Osteoblast (primary cell): ENCODE measurements at regions not wholly inside any gene's neighbourhood (a gene's known extent, or its start where the extent isn't known, plus 50 kb on each side); places are given as distances from the start of the nearest gene placed in this dataset.
"Not testable (repeated sequence)": the region's sequence is repeated elsewhere in the genome, so short reads cannot be mapped to it uniquely, and the experiment has no call there.

Experiments used
- DNase-seq: peaks from one replicate; pipeline ENCODE4 v3.0.0; 2011; ENCODE audit warnings: low spot score, mixed read lengths; ENCODE audit not compliant: insufficient read length; ENCODE audit errors: missing footprints
- H2AFZ ChIP-seq: 2 replicates; pipeline ENCODE4 v1.6.0; 2011; ENCODE audit warnings: mild to moderate bottlenecking, low read length
- H3K27ac ChIP-seq: 2 replicates; pipeline ENCODE4 v1.5.1; 2011; ENCODE audit warnings: mild to moderate bottlenecking, low read depth, low read length, moderate library complexity
- H3K27me3 ChIP-seq: 2 replicates; pipeline ENCODE4 v1.6.0; 2012; ENCODE audit warnings: mild to moderate bottlenecking, control low read depth, inconsistent platforms, low read length, moderate library complexity; ENCODE audit not compliant: insufficient read depth
- H3K36me3 ChIP-seq: 2 replicates; pipeline ENCODE4 v1.5.1; 2011; ENCODE audit warnings: mild to moderate bottlenecking, low read length, control low read depth, moderate library complexity; ENCODE audit not compliant: insufficient read depth
- H3K4me1 ChIP-seq: 2 replicates; pipeline ENCODE4 v1.5.1; 2011; ENCODE audit warnings: mild to moderate bottlenecking, low read length, control low read depth, moderate library complexity; ENCODE audit not compliant: insufficient read depth
- H3K4me2 ChIP-seq: 2 replicates; pipeline ENCODE4 v1.6.0; 2011; ENCODE audit warnings: mild to moderate bottlenecking, low read length; ENCODE audit not compliant: insufficient read depth
- H3K4me3 ChIP-seq: fragments of 200-600 bp; sonication (generic); 3 replicates; pipeline ENCODE4 v1.5.1; 2012; ENCODE audit warnings: mild to moderate bottlenecking, low read length, inconsistent platforms; ENCODE audit not compliant: insufficient read depth
- H3K79me2 ChIP-seq: 2 replicates; pipeline ENCODE4 v1.6.0; 2012; ENCODE audit warnings: mild to moderate bottlenecking, low read length, control low read depth, inconsistent platforms; ENCODE audit not compliant: insufficient read depth
- H3K9me3 ChIP-seq: 2 replicates; pipeline ENCODE4 v1.5.1; 2011; ENCODE audit warnings: low read depth, low read length, control low read depth
- H4K20me1 ChIP-seq: 2 replicates; pipeline ENCODE4 v1.6.0; 2012; ENCODE audit warnings: mild to moderate bottlenecking, low read length, control low read depth; ENCODE audit not compliant: insufficient read depth
- CTCF ChIP-seq: IDR thresholded peaks from 2 replicates; pipeline ENCODE4 v1.5.1; 2011; ENCODE audit warnings: mild to moderate bottlenecking, low read depth, low read length, moderate library complexity; ENCODE audit errors: extremely low read depth

- TF ChIP-seq CTCF = peak; percentile 64
Observed at GRCh38 chr13:76667551-76667950, 218.7 kb downstream of the KCTD12 start.

GRCh38 chr13:76663592-76664335 is 222.4 kb downstream of the KCTD12 start:
- Histone ChIP-seq H2AFZ (no peak overlapping the region), H3K27me3 (no peaks in the 10 kb centered on the region), H3K4me2 (no peak overlapping the region), H3K27ac (no peak overlapping the region), H3K36me3 (no peaks in the 10 kb centered on the region), H3K9me3 (no peaks in the 10 kb centered on the region), H3K4me3 (no peak overlapping the region), H3K79me2 (no peaks in the 10 kb centered on the region), H3K4me1 (no peaks in the 10 kb centered on the region), H4K20me1 (no peaks in the 10 kb centered on the region)
- TF ChIP-seq CTCF = no peak
- DNase-seq = peak; percentile 48

More at GRCh38 chr13:76667551-76667950, 218.7 kb downstream of the KCTD12 start:
- H3K4me1 ChIP-seq = no peaks in the 10 kb centered on the region
- no peak for DNase-seq
- H3K4me2 ChIP-seq = no peak overlapping the region
- no peak overlapping the region for H2AFZ ChIP-seq
- H3K36me3 ChIP-seq = no peaks in the 10 kb centered on the region
- no peaks in the 10 kb centered on the region for H4K20me1 ChIP-seq
- H3K27ac ChIP-seq = no peak overlapping the region
- no peak overlapping the region for H3K4me3 ChIP-seq
- no peaks in the 10 kb centered on the region for H3K27me3 ChIP-seq
- H3K79me2 ChIP-seq = no peaks in the 10 kb centered on the region
- no peaks in the 10 kb centered on the region for H3K9me3 ChIP-seq

- H3K4me3 ChIP-seq, DNase-seq, H3K4me2 ChIP-seq, H3K27ac ChIP-seq, H3K27me3 ChIP-seq, H3K4me1 ChIP-seq, H3K79me2 ChIP-seq, H3K9me3 ChIP-seq, H4K20me1 ChIP-seq, H3K36me3 ChIP-seq, H2AFZ ChIP-seq: not testable (repeated sequence)
Observed at GRCh38 chr13:76659074-76659473, 227.1 kb downstream of the KCTD12 start.

GRCh38 chr13:76656500-76656899 is 229.7 kb downstream of the KCTD12 start:
- DNase-seq = no peak
- H3K36me3 ChIP-seq = no peaks in the 10 kb centered on the region
- H3K27ac ChIP-seq = no peak overlapping the region
- H3K79me2 ChIP-seq = no peaks in the 10 kb centered on the region
- no peaks in the 10 kb centered on the region for H3K27me3 ChIP-seq
- H3K4me3 ChIP-seq = no peak overlapping the region
- H3K9me3 ChIP-seq = no peaks in the 10 kb centered on the region
- no peak for TF ChIP-seq CTCF
- H2AFZ ChIP-seq = no peak overlapping the region
- H3K4me2 ChIP-seq = no peak overlapping the region
- no peaks in the 10 kb centered on the region for H3K4me1 ChIP-seq
- H4K20me1 ChIP-seq = no peaks in the 10 kb centered on the region
